B cell (primary cell): ENCODE measurements at regions not wholly inside any gene's neighbourhood (a gene's known extent, or its start where the extent isn't known, plus 50 kb on each side); places are given as distances from the start of the nearest gene placed in this dataset.

Experiments used
- EZH2 ChIP-seq: IDR thresholded peaks from 2 replicates; pipeline ENCODE4 v1.6.1; 2012; ENCODE audit warnings: borderline replicate concordance, low read depth, mild to moderate bottlenecking, moderate library complexity, low read length; ENCODE audit not compliant: insufficient read depth, poor library complexity, severe bottlenecking
- TF ChIP-seq, protein P1 (sequence below): fragments of 200-600 bp; IDR thresholded peaks from one replicate; pipeline ENCODE4 v1.8.0; 2022; ENCODE audit warnings: antibody characterized with exemption, mild to moderate bottlenecking

DNA sequence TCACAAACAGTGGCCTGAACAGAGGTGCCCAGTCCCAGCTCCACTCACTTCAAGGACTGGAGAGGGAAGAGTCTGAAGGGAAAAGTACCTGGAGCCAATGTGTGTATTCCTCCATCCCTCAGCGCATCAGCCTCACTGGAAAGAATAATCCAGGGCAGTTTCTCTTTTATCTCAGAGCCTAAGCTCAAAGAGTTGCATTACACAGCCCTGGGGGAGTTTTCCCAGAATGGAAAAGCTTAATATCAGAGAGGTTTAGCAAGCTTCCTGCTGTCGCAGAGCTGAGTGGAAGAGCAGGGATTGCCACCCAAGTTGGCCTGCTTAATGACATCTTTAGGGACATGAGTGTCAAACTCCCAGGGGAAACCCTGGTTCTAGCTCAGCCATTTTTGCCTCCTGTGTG is 80.4 kb upstream of the MSX1 start:
- no peak for TF ChIP-seq EZH2
- TF ChIP-seq, protein P1, sequence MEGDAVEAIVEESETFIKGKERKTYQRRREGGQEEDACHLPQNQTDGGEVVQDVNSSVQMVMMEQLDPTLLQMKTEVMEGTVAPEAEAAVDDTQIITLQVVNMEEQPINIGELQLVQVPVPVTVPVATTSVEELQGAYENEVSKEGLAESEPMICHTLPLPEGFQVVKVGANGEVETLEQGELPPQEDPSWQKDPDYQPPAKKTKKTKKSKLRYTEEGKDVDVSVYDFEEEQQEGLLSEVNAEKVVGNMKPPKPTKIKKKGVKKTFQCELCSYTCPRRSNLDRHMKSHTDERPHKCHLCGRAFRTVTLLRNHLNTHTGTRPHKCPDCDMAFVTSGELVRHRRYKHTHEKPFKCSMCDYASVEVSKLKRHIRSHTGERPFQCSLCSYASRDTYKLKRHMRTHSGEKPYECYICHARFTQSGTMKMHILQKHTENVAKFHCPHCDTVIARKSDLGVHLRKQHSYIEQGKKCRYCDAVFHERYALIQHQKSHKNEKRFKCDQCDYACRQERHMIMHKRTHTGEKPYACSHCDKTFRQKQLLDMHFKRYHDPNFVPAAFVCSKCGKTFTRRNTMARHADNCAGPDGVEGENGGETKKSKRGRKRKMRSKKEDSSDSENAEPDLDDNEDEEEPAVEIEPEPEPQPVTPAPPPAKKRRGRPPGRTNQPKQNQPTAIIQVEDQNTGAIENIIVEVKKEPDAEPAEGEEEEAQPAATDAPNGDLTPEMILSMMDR = no peak
